DND-41 (cell line): ENCODE measurements at regions not wholly inside any gene's neighbourhood (a gene's known extent, or its start where the extent isn't known, plus 50 kb on each side); places are given as distances from the start of the nearest gene placed in this dataset.

Experiments used
- ATAC-seq: fragments of 200-7000 bp; cut with Tn5 transposase; 3 replicates; pipeline ENCODE4 v1.9.1; 2021; ENCODE audit warnings: low read depth; ENCODE audit not compliant: insufficient read depth
- DNase-seq: peaks from one replicate; pipeline ENCODE4 v3.0.0-alpha.2; 2020
- H2AFZ ChIP-seq: 2 replicates; pipeline ENCODE4 v1.6.0; 2012; ENCODE audit warnings: low read depth, low read length
- H3K27ac ChIP-seq: 2 replicates; pipeline ENCODE4 v1.5.1; 2012; ENCODE audit warnings: low read length, inconsistent platforms
- H3K27me3 ChIP-seq: fragments of 200-600 bp; sonication (generic); 2 replicates; pipeline ENCODE4 v1.6.0; 2012; ENCODE audit warnings: low read length, mild to moderate bottlenecking, inconsistent platforms; ENCODE audit not compliant: insufficient read depth, poor library complexity
- H3K36me3 ChIP-seq: 2 replicates; pipeline ENCODE4 v1.5.1; 2012; ENCODE audit warnings: low read length, inconsistent platforms; ENCODE audit not compliant: insufficient read depth
- H3K4me1 ChIP-seq: 2 replicates; pipeline ENCODE4 v1.5.1; 2012; ENCODE audit warnings: mild to moderate bottlenecking, low read length; ENCODE audit not compliant: insufficient read depth
- H3K4me2 ChIP-seq: 2 replicates; pipeline ENCODE4 v1.6.0; 2012; ENCODE audit warnings: mild to moderate bottlenecking, moderate library complexity, low read length, inconsistent platforms; ENCODE audit not compliant: insufficient read depth
- H3K4me3 ChIP-seq, 2 experiments: fragments of 200-600 bp in 1 of 2; shearing (Covaris generic) in 1 of 2; 2 replicates each; pipeline ENCODE4 v1.5.1; 2012 to 2016; ENCODE audit warnings: inconsistent platforms in 2 of 2, low read length in 2 of 2, mild to moderate bottlenecking in 2 of 2, low read depth in 1 of 2, moderate library complexity in 1 of 2
- H3K79me2 ChIP-seq: 2 replicates; pipeline ENCODE4 v1.6.0; 2012; ENCODE audit warnings: low read length, inconsistent platforms; ENCODE audit not compliant: insufficient read depth
- H3K9ac ChIP-seq: 2 replicates; pipeline ENCODE4 v1.6.0; 2012; ENCODE audit warnings: low read depth, mild to moderate bottlenecking, inconsistent platforms, low read length, moderate library complexity
- H3K9me3 ChIP-seq: 2 replicates; pipeline ENCODE4 v1.5.1; 2012; ENCODE audit warnings: low read length, moderate library complexity, mild to moderate bottlenecking, inconsistent platforms; ENCODE audit not compliant: insufficient read depth, severe bottlenecking
- H4K20me1 ChIP-seq: 2 replicates; pipeline ENCODE4 v1.6.0; 2012; ENCODE audit warnings: low read length; ENCODE audit not compliant: insufficient read depth
- CTCF ChIP-seq: IDR thresholded peaks from 2 replicates; pipeline ENCODE4 v1.5.1; 2012; ENCODE audit warnings: borderline replicate concordance, low read length, moderate library complexity, mild to moderate bottlenecking; ENCODE audit not compliant: poor library complexity, severe bottlenecking; ENCODE audit errors: extremely low read depth
- EZH2 ChIP-seq: IDR thresholded peaks from 3 replicates; pipeline ENCODE4 v1.6.1; 2012; ENCODE audit warnings: borderline replicate concordance, low read depth, mild to moderate bottlenecking, moderate library complexity, low read length, inconsistent platforms; ENCODE audit not compliant: severe bottlenecking

GRCh38 chr2:144239726-144240125 is 280.2 kb downstream of the ZEB2 start:
- no peak for TF ChIP-seq CTCF
- no peak for TF ChIP-seq EZH2
- H3K27me3 ChIP-seq = no peaks in the 10 kb centered on the region
- H2AFZ ChIP-seq = no peak overlapping the region
- no peak overlapping the region for H3K4me2 ChIP-seq
- H3K79me2 ChIP-seq = no peaks in the 10 kb centered on the region
- H3K4me1 ChIP-seq = no peaks in the 10 kb centered on the region
- H3K9ac ChIP-seq = no peak overlapping the region
- H3K36me3 ChIP-seq = no peaks in the 10 kb centered on the region
- ATAC-seq = no peak
- H3K27ac ChIP-seq = no peak overlapping the region
- DNase-seq = no peak
- no peaks in the 10 kb centered on the region for H3K9me3 ChIP-seq
- no peaks in the 10 kb centered on the region for H4K20me1 ChIP-seq
- H3K4me3 ChIP-seq = no peak overlapping the region

GRCh38 chr2:144239306-144239705 is 280.6 kb downstream of the ZEB2 start:
- H3K27me3 ChIP-seq = no peaks in the 10 kb centered on the region
- ATAC-seq (no peak), DNase-seq (no peak)
- H3K9me3 ChIP-seq = no peaks in the 10 kb centered on the region
- no peaks in the 10 kb centered on the region for H3K4me1 ChIP-seq
- no peak overlapping the region for H2AFZ ChIP-seq
- H4K20me1 ChIP-seq = no peaks in the 10 kb centered on the region
- no peak overlapping the region for H3K27ac ChIP-seq
- H3K4me2 ChIP-seq = no peak overlapping the region
- H3K4me3 ChIP-seq = no peak overlapping the region
- TF ChIP-seq EZH2 = no peak
- no peak for TF ChIP-seq CTCF
- H3K9ac ChIP-seq = no peak overlapping the region
- no peaks in the 10 kb centered on the region for H3K79me2 ChIP-seq
- no peaks in the 10 kb centered on the region for H3K36me3 ChIP-seq

GRCh38 chr2:144237830-144238627 is 281.9 kb downstream of the ZEB2 start:
- Histone ChIP-seq H3K27ac (no peak overlapping the region), H3K4me3 (no peak overlapping the region), H3K9me3 (no peaks in the 10 kb centered on the region), H2AFZ (no peak overlapping the region), H3K27me3 (no peaks in the 10 kb centered on the region), H3K79me2 (no peaks in the 10 kb centered on the region), H3K36me3 (no peaks in the 10 kb centered on the region), H4K20me1 (no peaks in the 10 kb centered on the region), H3K4me2 (no peak overlapping the region), H3K9ac (no peak overlapping the region), H3K4me1 (no peaks in the 10 kb centered on the region)
- DNase-seq (no peak), ATAC-seq (no peak)
- TF ChIP-seq EZH2 = no peak
- TF ChIP-seq CTCF = no peak

- Histone ChIP-seq H2AFZ (no peak overlapping the region), H3K4me2 (no peak overlapping the region), H3K27ac (no peak overlapping the region), H3K79me2 (no peaks in the 10 kb centered on the region), H3K9me3 (no peaks in the 10 kb centered on the region), H3K36me3 (no peaks in the 10 kb centered on the region), H3K9ac (no peak overlapping the region), H3K4me3 (no peak overlapping the region), H4K20me1 (no peaks in the 10 kb centered on the region), H3K4me1 (no peaks in the 10 kb centered on the region), H3K27me3 (no peaks in the 10 kb centered on the region)
- TF ChIP-seq EZH2 = no peak
- no peak for TF ChIP-seq CTCF
- ATAC-seq = no peak
- DNase-seq = no peak
Observed at GRCh38 chr2:144237108-144237507, 282.8 kb downstream of the ZEB2 start.
